ENCODE measurements at regions not wholly inside any gene's neighbourhood (a gene's known extent, or its start where the extent isn't known, plus 50 kb on each side); places are given as distances from the start of the nearest gene placed in this dataset.

GRCh38 chr10:78784546-78784945 lies 284.2 kb upstream of the ZMIZ1 start:
- TF ChIP-seq FOXJ3 (CRISPR knock-in tag; IDR thresholded peaks at IDR 0.05) (no peak), EZH2phosphoT487 (IDR thresholded peaks at IDR 0.05; ENCODE audit: borderline replicate concordance, low read depth) (no peak), CTCF (IDR thresholded peaks at IDR 0.05) (no peak), SMC3 (IDR thresholded peaks at IDR 0.05; ENCODE audit: low read depth, low read length) (no peak), RFX5 (IDR thresholded peaks at IDR 0.05; ENCODE audit: low read length) (no peak), ELF1 (IDR thresholded peaks at IDR 0.05) (no peak), ZBTB33 (IDR thresholded peaks at IDR 0.05; ENCODE audit: borderline replicate concordance, low read depth) (no peak), MXI1 (IDR thresholded peaks at IDR 0.05; ENCODE audit: low read depth, low read length) (no peak), RXRA (IDR thresholded peaks at IDR 0.05; ENCODE audit: borderline replicate concordance, low read depth) (no peak), NRF1 (IDR thresholded peaks at IDR 0.05; ENCODE audit: low read depth, low read length) (no peak), RAD21 (IDR thresholded peaks at IDR 0.05; ENCODE audit: low read length) (no peak), MEF2A (IDR thresholded peaks at IDR 0.05; ENCODE audit: borderline replicate concordance, low read depth) (no peak), JUND (IDR thresholded peaks at IDR 0.05) (no peak), TAF1 (IDR thresholded peaks at IDR 0.05; ENCODE audit: borderline replicate concordance, low read depth, low read length) (no peak), GATA2 (CRISPR knock-in tag; IDR thresholded peaks at IDR 0.05) (no peak), NFIC (IDR thresholded peaks at IDR 0.05; ENCODE audit: borderline replicate concordance) (no peak), IRF3 (IDR thresholded peaks at IDR 0.05; ENCODE audit: low read depth, low read length) (no peak), SIN3A (IDR thresholded peaks at IDR 0.05; ENCODE audit: borderline replicate concordance, low read depth, low read length) (no peak), USF2 (IDR thresholded peaks at IDR 0.05; ENCODE audit: borderline replicate concordance, low read depth, low read length) (no peak), REST (IDR thresholded peaks at IDR 0.05; ENCODE audit: low read depth, low read length) (no peak)
- H3K9ac ChIP-seq = no peak overlapping the region
- H3K4me2 ChIP-seq = no peak overlapping the region
- H3F3A ChIP-seq (replicated peaks; ENCODE audit: insufficient read depth) = no peaks in the 10 kb centered on the region
- H3K27ac ChIP-seq (ENCODE audit: low read depth in 2 of 2, low read length in 1 of 2) = no peak overlapping the region
- CTCF ChIA-PET = no interaction called here
- 68% methylated on average over 3 of the region's 3 CpGs for WGBS (ENCODE audit: low lambda C conversion rate)
- no peaks in the 10 kb centered on the region for H3K9me3 ChIP-seq
- no peaks in the 10 kb centered on the region; the same call in 1 of the 2 replicates for H3K27me3 ChIP-seq (ENCODE audit: insufficient read depth)
- H4K20me1 ChIP-seq (ENCODE audit: insufficient read depth) = no peaks in the 10 kb centered on the region
- H3K4me1 ChIP-seq (ENCODE audit: control insufficient read depth in 1 of 2, insufficient read depth in 2 of 2, low read depth in 1 of 2, low read length in 1 of 2) = peaks cover 7 to 8% of the 10 kb centered on the region in 2 experiments; a peak in 3 of 4 replicates
- POLR2A ChIA-PET = no interaction called here
- no peak overlapping the region for H3K4me3 ChIP-seq (ENCODE audit: low read depth in 2 of 2, low read length in 1 of 2)
- no peaks in the 10 kb centered on the region for H3K36me3 ChIP-seq (replicated peaks in 1 of 2; ENCODE audit: control insufficient read depth in 1 of 2, insufficient read depth in 2 of 2, low read length in 1 of 2)
- DNase-seq = no peak
- H3K9me2 ChIP-seq = no peaks in the 10 kb centered on the region
- no peaks in the 10 kb centered on the region for H3K79me2 ChIP-seq (ENCODE audit: insufficient read depth)
- H2AFZ ChIP-seq (ENCODE audit: low read depth) = no peak overlapping the region
